Natural killer cell (primary cell): ENCODE measurements at regions not wholly inside any gene's neighbourhood (a gene's known extent, or its start where the extent isn't known, plus 50 kb on each side); places are given as distances from the start of the nearest gene placed in this dataset.

Experiments
- ATAC-seq, 3 donors: fragments of 150-1000 bp in 2 of 3; fragments of 200-7000 bp in 1 of 3; cut with Tn5 transposase; 1 replicate in 1 of 3; 2 replicates in 2 of 3; pipeline ENCODE4 v1.10.0; 2021; ENCODE audit warnings: mild to moderate bottlenecking in 2 of 3, moderate library complexity in 2 of 3
- DNase-seq, 2 donors: peaks; one replicate each; pipeline versions ENCODE4 v3.0.0 to v3.0.0-alpha.2; 2013 to 2021; ENCODE audit warnings: mixed read lengths in 1 of 2
- H3K27ac ChIP-seq: one replicate; pipeline ENCODE4 v1.5.1; 2013; ENCODE audit warnings: mild to moderate bottlenecking, low read length
- H3K27me3 ChIP-seq: one replicate; pipeline ENCODE4 v1.6.1; 2013; ENCODE audit warnings: low read length; ENCODE audit not compliant: control insufficient read depth, insufficient read depth
- H3K36me3 ChIP-seq: one replicate; pipeline ENCODE4 v1.6.1; 2013; ENCODE audit warnings: low read length; ENCODE audit not compliant: control insufficient read depth, insufficient read depth
- H3K4me1 ChIP-seq: one replicate; pipeline ENCODE4 v1.6.1; 2013; ENCODE audit warnings: low read length; ENCODE audit not compliant: control insufficient read depth, insufficient read depth
- H3K4me3 ChIP-seq: one replicate; pipeline ENCODE4 v1.5.1; 2013; ENCODE audit warnings: low read length
- H3K9me3 ChIP-seq: one replicate; pipeline ENCODE4 v1.6.1; 2013; ENCODE audit warnings: low read length; ENCODE audit not compliant: control insufficient read depth, insufficient read depth
- H3K27ac Mint-ChIP-seq, 2 donors: one replicate each; pipeline ENCODE4 v1.8.0; 2022; ENCODE audit warnings: mild to moderate bottlenecking in 2 of 2, mixed read lengths in 2 of 2, moderate library complexity in 1 of 2
- H3K27me3 Mint-ChIP-seq, 2 donors: one replicate each; pipeline ENCODE4 v1.8.0; 2022; ENCODE audit warnings: low read depth in 2 of 2, mixed read lengths in 2 of 2
- H3K36me3 Mint-ChIP-seq: one replicate; pipeline ENCODE4 v1.8.0; 2022; ENCODE audit warnings: mixed read lengths
- H3K4me1 Mint-ChIP-seq, 2 donors: one replicate each; pipeline ENCODE4 v1.8.0; 2022; ENCODE audit warnings: mixed read lengths in 2 of 2
- H3K4me3 Mint-ChIP-seq: one replicate; pipeline ENCODE4 v1.8.0; 2022; ENCODE audit warnings: mild to moderate bottlenecking, moderate library complexity, mixed read lengths
- H3K9me3 Mint-ChIP-seq, 2 donors: one replicate each; pipeline ENCODE4 v1.8.0; 2022; ENCODE audit warnings: mixed read lengths in 2 of 2
- CTCF ChIP-seq: fragments of 200-600 bp; IDR thresholded peaks from one replicate; pipeline ENCODE4 v1.8.0; 2022; ENCODE audit warnings: antibody characterized with exemption
- WGBS: methylation state at CpG from one replicate; pipeline ENCODE4 v1.1.7; 2013; ENCODE audit warnings: missing lambda C conversion rate; ENCODE audit not compliant: insufficient coverage; 5-methylcytosine and 5-hydroxymethylcytosine counted together
- intact Hi-C: fragments of 100-400 bp; cut with micrococcal nuclease; formaldehyde crosslinking; loops from one replicate; pipeline ENCODE4 v1.14.2; 2022

GRCh38 chr16:47876511-47876910 lies 279.3 kb downstream of the ABCC12 start:
- no peaks in the 10 kb centered on the region for H3K4me1 ChIP-seq
- TF ChIP-seq CTCF: no peak
- no peak overlapping the region for H3K4me3 ChIP-seq
- no peak overlapping the region for H3K27ac Mint-ChIP-seq
- no peak overlapping the region for H3K27ac ChIP-seq
- no peaks in the 10 kb centered on the region for H3K27me3 ChIP-seq
- H3K9me3 Mint-ChIP-seq: peaks cover 0 to 5% of the 10 kb centered on the region in 2 donors
- DNase-seq: no peak
- H3K4me1 Mint-ChIP-seq: no peaks in the 10 kb centered on the region
- no peaks in the 10 kb centered on the region for H3K27me3 Mint-ChIP-seq
- H3K4me3 Mint-ChIP-seq: no peak overlapping the region
- intact Hi-C loops: no loop called here
- no peaks in the 10 kb centered on the region for H3K36me3 ChIP-seq
- no peaks in the 10 kb centered on the region for H3K36me3 Mint-ChIP-seq
- no peaks in the 10 kb centered on the region for H3K9me3 ChIP-seq
- ATAC-seq: no peak
- WGBS: 90% methylated on average over 7 of the region's 7 CpGs

- no peak overlapping the region for H3K27ac ChIP-seq
- H3K36me3 Mint-ChIP-seq: no peaks in the 10 kb centered on the region
- no peaks in the 10 kb centered on the region for H3K4me1 ChIP-seq
- no peaks in the 10 kb centered on the region for H3K4me1 Mint-ChIP-seq
- no peaks in the 10 kb centered on the region for H3K9me3 ChIP-seq
- peaks cover 2 to 6% of the 10 kb centered on the region in 2 donors for H3K9me3 Mint-ChIP-seq
- H3K4me3 ChIP-seq: no peak overlapping the region
- no peaks in the 10 kb centered on the region for H3K36me3 ChIP-seq
- intact Hi-C loops: no loop called here
- DNase-seq (no peak), ATAC-seq (no peak)
- H3K27ac Mint-ChIP-seq: no peak overlapping the region
- H3K27me3 ChIP-seq: no peaks in the 10 kb centered on the region
- H3K4me3 Mint-ChIP-seq: no peak overlapping the region
- WGBS: 86% methylated on average over 5 of the region's 5 CpGs
- no peaks in the 10 kb centered on the region for H3K27me3 Mint-ChIP-seq
- TF ChIP-seq CTCF: no peak
Measured at GRCh38 chr16:47873434-47873833, 282.4 kb downstream of the ABCC12 start.

GRCh38 chr16:47872225-47872624 lies 283.6 kb downstream of the ABCC12 start:
- intact Hi-C loops: no loop called here
- 40% methylated on average over 3 of the region's 3 CpGs for WGBS
- TF ChIP-seq CTCF: no peak
- DNase-seq (no peak), ATAC-seq (no peak)
- H3K27me3 ChIP-seq: no peaks in the 10 kb centered on the region
- H3K9me3 Mint-ChIP-seq: peaks cover 2 to 9% of the 10 kb centered on the region in 2 donors
- H3K4me1 Mint-ChIP-seq: no peaks in the 10 kb centered on the region
- no peaks in the 10 kb centered on the region for H3K9me3 ChIP-seq
- H3K36me3 ChIP-seq: no peaks in the 10 kb centered on the region
- H3K27me3 Mint-ChIP-seq: no peaks in the 10 kb centered on the region
- H3K36me3 Mint-ChIP-seq: no peaks in the 10 kb centered on the region
- H3K4me1 ChIP-seq: no peaks in the 10 kb centered on the region
- no peak overlapping the region for H3K4me3 ChIP-seq
- H3K4me3 Mint-ChIP-seq: no peak overlapping the region
- H3K27ac ChIP-seq: no peak overlapping the region
- H3K27ac Mint-ChIP-seq: no peak overlapping the region

- no peak for DNase-seq
- Mint-ChIP-seq H3K4me1 (no peaks in the 10 kb centered on the region), H3K27ac (no peak overlapping the region), H3K27me3 (peaks cover 0 to 7% of the 10 kb centered on the region in 2 donors), H3K9me3 (peaks cover 2 to 6% of the 10 kb centered on the region in 2 donors), H3K36me3 (no peaks in the 10 kb centered on the region), H3K4me3 (no peak overlapping the region)
- WGBS: 13% methylated on average over 3 of the region's 4 CpGs
- Histone ChIP-seq H3K27me3 (no peaks in the 10 kb centered on the region), H3K27ac (no peak overlapping the region), H3K36me3 (no peaks in the 10 kb centered on the region), H3K4me3 (no peak overlapping the region), H3K4me1 (no peaks in the 10 kb centered on the region), H3K9me3 (no peaks in the 10 kb centered on the region)
- ATAC-seq: no peak
- no peak for TF ChIP-seq CTCF
- intact Hi-C loops: no loop called here
Measured at GRCh38 chr16:47866423-47866822, 289.4 kb downstream of the ABCC12 start.
